ENCODE measurements at regions not wholly inside any gene's neighbourhood (a gene's known extent, or its start where the extent isn't known, plus 50 kb on each side); places are given as distances from the start of the nearest gene placed in this dataset.

DNA sequence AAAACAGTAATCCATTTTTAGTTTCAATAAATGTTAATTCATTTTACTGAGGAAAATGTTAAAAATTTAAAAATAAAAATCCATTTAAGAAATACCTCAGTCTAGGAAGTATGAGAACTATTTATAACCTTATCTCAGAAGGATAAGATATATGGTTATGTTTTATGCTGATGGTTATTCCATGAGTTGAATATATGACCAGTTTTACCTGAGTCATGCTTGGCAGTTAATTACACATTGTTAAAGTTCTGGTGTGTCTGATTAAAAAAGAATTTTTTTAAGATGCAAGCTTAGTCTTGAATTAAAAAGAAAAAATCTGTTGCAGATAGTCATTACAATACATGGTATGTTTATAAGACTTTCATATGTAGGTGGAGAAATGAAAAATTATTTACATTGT, 191.7 kb downstream of the ARL4A start:
- ChIA-PET CTCF (no interaction called here), POLR2A (ENCODE audit: low non-redundant PET) (no interaction called here)
- Histone ChIP-seq H3K27me3 (replicated peaks; ENCODE audit: insufficient read depth, low read depth, low read length, poor library complexity) (peaks cover 39% of the 10 kb centered on the region), H3K36me3 (ENCODE audit: insufficient read depth, low read length, poor library complexity, severe bottlenecking) (no peaks in the 10 kb centered on the region), H3K9me3 (ENCODE audit: low read depth, low read length, poor library complexity, severe bottlenecking) (no peaks in the 10 kb centered on the region), H3K4me3 (ENCODE audit: low read depth, low read length, poor library complexity, severe bottlenecking) (no peak overlapping the region), H3K27ac (ENCODE audit: low read depth, low read length, poor library complexity, severe bottlenecking) (no peak overlapping the region), H3K4me1 (ENCODE audit: insufficient read depth, low read length, poor library complexity, severe bottlenecking) (no peaks in the 10 kb centered on the region)
- TF ChIP-seq EZH2 (IDR thresholded peaks at IDR 0.05; ENCODE audit: borderline replicate concordance, low read depth, low read length, poor library complexity, severe bottlenecking) (no peak), CTCF (conservative IDR thresholded peaks at IDR 0.05; ENCODE audit: low read depth, low read length) (no peak)
- intact Hi-C loops (cut with micrococcal nuclease; ENCODE audit: unreplicated experiment): no loop called here
- DNase-seq (ENCODE audit: low spot score): no peak
- BruUV-seq (replicated peaks): no TSS peak

DNA sequence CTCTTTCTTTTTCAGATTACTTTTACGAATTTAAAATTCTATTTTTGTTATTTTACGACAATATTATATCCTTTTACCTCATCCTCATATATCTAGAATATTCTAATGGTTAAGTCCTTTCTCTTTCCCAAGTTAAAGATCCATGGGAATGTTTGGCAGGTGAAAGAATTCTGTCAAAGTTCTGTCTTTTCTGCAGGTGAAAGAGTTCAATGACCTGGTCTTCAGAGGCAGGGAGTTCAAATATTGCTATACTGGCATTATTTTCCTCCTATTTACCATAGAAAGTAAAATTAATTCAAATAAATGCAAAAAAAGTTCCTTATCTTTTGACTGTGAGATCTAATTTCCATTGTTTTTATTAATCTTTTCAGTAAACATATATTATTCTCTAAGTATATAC, 194.3 kb downstream of the ARL4A start:
- TF ChIP-seq CTCF (conservative IDR thresholded peaks at IDR 0.05; ENCODE audit: low read depth, low read length) (no peak), EZH2 (IDR thresholded peaks at IDR 0.05; ENCODE audit: borderline replicate concordance, low read depth, low read length, poor library complexity, severe bottlenecking) (no peak)
- Histone ChIP-seq H3K4me3 (ENCODE audit: low read depth, low read length, poor library complexity, severe bottlenecking) (no peak overlapping the region), H3K27ac (ENCODE audit: low read depth, low read length, poor library complexity, severe bottlenecking) (no peak overlapping the region), H3K9me3 (ENCODE audit: low read depth, low read length, poor library complexity, severe bottlenecking) (no peaks in the 10 kb centered on the region), H3K4me1 (ENCODE audit: insufficient read depth, low read length, poor library complexity, severe bottlenecking) (no peaks in the 10 kb centered on the region), H3K27me3 (replicated peaks; ENCODE audit: insufficient read depth, low read depth, low read length, poor library complexity) (peaks cover 65% of the 10 kb centered on the region), H3K36me3 (ENCODE audit: insufficient read depth, low read length, poor library complexity, severe bottlenecking) (no peaks in the 10 kb centered on the region)
- no peak for DNase-seq (ENCODE audit: low spot score)
- ChIA-PET CTCF (no interaction called here), POLR2A (ENCODE audit: low non-redundant PET) (no interaction called here)
- intact Hi-C loops (cut with micrococcal nuclease; ENCODE audit: unreplicated experiment): loop anchor here (10.0 kb wide), 1 partner anchor 197 kb away; the partner anchor contains the start of gene ARL4A
- BruUV-seq (replicated peaks): no TSS peak

DNA sequence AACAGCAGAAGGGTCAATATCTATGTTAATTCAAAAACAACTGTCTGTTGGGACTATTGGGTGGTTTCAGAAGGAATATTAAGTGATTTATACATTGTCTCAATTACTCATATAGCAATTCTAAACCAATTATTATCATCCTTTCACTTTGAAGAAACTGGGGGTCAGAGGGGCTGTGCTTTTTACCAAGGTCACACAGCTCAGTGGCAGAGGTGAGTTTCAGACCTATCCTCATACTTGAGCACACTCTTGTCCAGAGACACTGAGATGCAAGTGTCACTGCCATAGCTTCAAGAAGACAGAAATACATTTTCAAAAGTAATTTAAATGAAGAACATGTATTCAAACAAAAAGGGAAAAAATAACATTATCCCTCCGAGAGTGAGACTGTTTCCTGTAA, 195.3 kb downstream of the ARL4A start:
- DNase-seq (ENCODE audit: low spot score): no peak
- H3K36me3 ChIP-seq (ENCODE audit: insufficient read depth, low read length, poor library complexity, severe bottlenecking): no peaks in the 10 kb centered on the region
- ChIA-PET POLR2A (ENCODE audit: low non-redundant PET) (no interaction called here), CTCF (no interaction called here)
- peaks cover 67% of the 10 kb centered on the region for H3K27me3 ChIP-seq (replicated peaks; ENCODE audit: insufficient read depth, low read depth, low read length, poor library complexity)
- H3K4me1 ChIP-seq (ENCODE audit: insufficient read depth, low read length, poor library complexity, severe bottlenecking): no peaks in the 10 kb centered on the region
- no TSS peak for BruUV-seq (replicated peaks)
- no peak overlapping the region for H3K4me3 ChIP-seq (ENCODE audit: low read depth, low read length, poor library complexity, severe bottlenecking)
- no peak overlapping the region for H3K27ac ChIP-seq (ENCODE audit: low read depth, low read length, poor library complexity, severe bottlenecking)
- intact Hi-C loops (cut with micrococcal nuclease; ENCODE audit: unreplicated experiment): loop anchor here (10.0 kb wide), 1 partner anchor 198 kb away; the partner anchor contains the start of gene ARL4A
- TF ChIP-seq CTCF (conservative IDR thresholded peaks at IDR 0.05; ENCODE audit: low read depth, low read length) (no peak), EZH2 (IDR thresholded peaks at IDR 0.05; ENCODE audit: borderline replicate concordance, low read depth, low read length, poor library complexity, severe bottlenecking) (no peak)
- H3K9me3 ChIP-seq (ENCODE audit: low read depth, low read length, poor library complexity, severe bottlenecking): no peaks in the 10 kb centered on the region
